Adipocyte (in vitro differentiated cells): ENCODE measurements at regions not wholly inside any gene's neighbourhood (a gene's known extent, or its start where the extent isn't known, plus 50 kb on each side); places are given as distances from the start of the nearest gene placed in this dataset.

Experiments used
- DNase-seq: peaks from one replicate; pipeline ENCODE4 v3.0.0-alpha.2; 2015; ENCODE audit warnings: low read depth
- H3K27me3 ChIP-seq: replicated peaks from 2 replicates; pipeline ENCODE4 v1.7.0; 2013; ENCODE audit warnings: mild to moderate bottlenecking, low read length, moderate library complexity; ENCODE audit not compliant: control insufficient read depth, insufficient read depth
- H3K36me3 ChIP-seq: 2 replicates; pipeline ENCODE4 v1.7.0; 2013; ENCODE audit warnings: low read length, mild to moderate bottlenecking, moderate library complexity; ENCODE audit not compliant: control insufficient read depth, insufficient read depth, severe bottlenecking
- H3K4me1 ChIP-seq: 2 replicates; pipeline ENCODE4 v1.7.0; 2013; ENCODE audit warnings: mild to moderate bottlenecking, low read length, moderate library complexity; ENCODE audit not compliant: control insufficient read depth, insufficient read depth
- H3K4me3 ChIP-seq: 2 replicates; pipeline ENCODE4 v1.7.0; 2013; ENCODE audit warnings: mild to moderate bottlenecking, low read length, moderate library complexity
- H3K9ac ChIP-seq: 2 replicates; pipeline ENCODE4 v1.7.0; 2013; ENCODE audit warnings: mild to moderate bottlenecking, low read length, moderate library complexity
- H3K9me3 ChIP-seq: 2 replicates; pipeline ENCODE4 v1.7.0; 2013; ENCODE audit warnings: mild to moderate bottlenecking, low read length, moderate library complexity; ENCODE audit not compliant: control insufficient read depth

GRCh38 chr18:73850782-73851181, 296.9 kb downstream of the FBXO15 start:
- Histone ChIP-seq H3K9me3 (no peaks in the 10 kb centered on the region), H3K27me3 (peaks cover 4% of the 10 kb centered on the region), H3K4me1 (peaks cover 12% of the 10 kb centered on the region), H3K9ac (no peak overlapping the region), H3K4me3 (no peak overlapping the region), H3K36me3 (no peaks in the 10 kb centered on the region)
- no peak for DNase-seq

DNA sequence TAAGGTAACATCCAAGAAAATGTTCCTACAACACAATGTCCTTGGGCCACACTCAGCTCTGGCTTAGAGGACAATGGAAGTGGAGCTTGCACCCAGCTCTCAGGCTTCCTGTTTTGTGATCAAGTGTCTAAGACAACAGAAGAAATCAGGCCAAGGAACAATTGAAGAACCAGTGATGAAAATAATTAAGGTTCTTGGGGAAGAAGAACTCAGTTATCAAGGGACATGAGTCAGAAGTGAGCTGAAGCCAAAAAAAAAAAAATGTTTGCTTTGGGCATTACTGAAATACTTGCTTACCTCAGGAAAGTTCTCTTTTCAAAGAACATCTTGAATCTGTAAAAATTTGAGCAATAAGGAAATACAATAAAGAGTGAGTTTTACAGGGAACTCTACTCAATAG, 299.0 kb downstream of the FBXO15 start:
- H3K4me3 ChIP-seq, result no peak overlapping the region
- H3K9me3 ChIP-seq, result no peaks in the 10 kb centered on the region
- H3K27me3 ChIP-seq, result peaks cover 20% of the 10 kb centered on the region
- H3K9ac ChIP-seq, result no peak overlapping the region
- H3K36me3 ChIP-seq, result no peaks in the 10 kb centered on the region
- peaks cover 12% of the 10 kb centered on the region for H3K4me1 ChIP-seq
- DNase-seq, result peak; percentile 90

GRCh38 chr18:73843455-73843854, 304.2 kb downstream of the FBXO15 start:
- Histone ChIP-seq H3K9ac (no peak overlapping the region), H3K4me3 (no peak overlapping the region), H3K27me3 (peaks cover 36% of the 10 kb centered on the region), H3K9me3 (no peaks in the 10 kb centered on the region), H3K36me3 (no peaks in the 10 kb centered on the region), H3K4me1 (peaks cover 4% of the 10 kb centered on the region)
- no peak for DNase-seq

DNA sequence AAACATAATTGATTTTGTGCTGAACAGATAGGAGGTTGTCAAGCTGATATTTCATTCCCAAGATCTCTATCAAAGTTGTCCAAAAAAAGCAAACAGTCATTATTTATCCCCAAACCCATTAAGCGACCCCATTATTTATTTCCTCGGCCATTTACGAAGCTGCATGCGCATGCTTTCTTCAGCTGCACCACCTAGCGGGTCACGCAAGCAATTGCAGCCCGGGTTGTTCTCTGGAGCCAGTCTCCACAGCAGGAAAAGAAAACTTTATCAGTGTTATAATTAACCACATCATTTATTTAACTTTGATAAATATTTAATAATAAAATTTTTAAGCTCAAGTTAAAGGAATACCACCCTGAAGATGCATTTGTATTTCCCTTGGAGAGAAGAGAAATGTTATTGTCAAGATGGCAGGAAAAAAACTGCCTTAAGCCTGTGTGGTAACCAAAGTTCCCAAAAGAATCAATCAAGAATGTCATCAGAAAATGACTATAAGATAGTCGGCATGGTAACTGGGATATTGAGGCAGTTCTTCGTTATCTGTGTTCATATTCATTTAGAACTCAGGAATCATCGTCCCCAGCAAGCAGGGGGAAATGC, 304.7 kb downstream of the FBXO15 start:
- no peak overlapping the region for H3K4me3 ChIP-seq
- H3K36me3 ChIP-seq, result no peaks in the 10 kb centered on the region
- no peaks in the 10 kb centered on the region for H3K9me3 ChIP-seq
- peaks cover 36% of the 10 kb centered on the region for H3K27me3 ChIP-seq
- peak; percentile 86 for DNase-seq
- H3K4me1 ChIP-seq, result no peaks in the 10 kb centered on the region
- H3K9ac ChIP-seq, result no peak overlapping the region

GRCh38 chr18:73841661-73842060, 306.0 kb downstream of the FBXO15 start:
- H3K4me3 ChIP-seq, result no peak overlapping the region
- H3K9ac ChIP-seq, result no peak overlapping the region
- no peaks in the 10 kb centered on the region for H3K4me1 ChIP-seq
- no peak for DNase-seq
- no peaks in the 10 kb centered on the region for H3K36me3 ChIP-seq
- H3K9me3 ChIP-seq, result no peaks in the 10 kb centered on the region
- H3K27me3 ChIP-seq, result peaks cover 36% of the 10 kb centered on the region

DNA sequence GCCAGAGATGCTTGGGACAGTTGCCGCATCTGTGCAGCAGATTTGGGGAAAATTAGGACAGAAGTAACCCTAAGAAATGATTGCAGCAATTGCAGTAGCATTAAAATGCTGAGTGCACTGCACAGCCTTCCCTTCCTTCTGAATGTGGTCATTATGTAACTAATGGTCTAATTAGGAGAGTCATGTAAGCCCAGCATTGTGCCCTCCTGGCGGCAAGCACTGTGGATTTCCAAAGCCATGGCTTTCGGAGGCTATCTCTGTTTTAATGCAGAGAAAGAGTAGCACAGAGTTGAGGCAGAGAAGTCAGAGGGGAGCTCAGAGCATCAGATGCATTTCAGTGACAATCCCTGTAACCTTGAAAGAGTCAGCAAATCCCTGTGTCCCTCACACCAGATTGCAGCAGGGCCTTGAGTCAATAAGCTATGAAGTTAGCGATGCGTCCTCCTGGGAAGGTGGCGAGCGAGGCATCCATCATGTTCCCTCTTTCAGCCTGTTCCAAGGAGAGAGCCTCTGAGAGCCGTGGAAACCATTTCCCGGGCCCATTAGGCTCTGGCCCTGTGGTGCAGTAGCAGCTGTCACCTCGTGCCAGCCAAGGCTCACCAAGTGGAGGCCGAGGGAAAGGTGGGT, 307.2 kb downstream of the FBXO15 start:
- DNase-seq, result no peak
- Histone ChIP-seq H3K27me3 (peaks cover 35% of the 10 kb centered on the region), H3K9ac (no peak overlapping the region), H3K9me3 (no peaks in the 10 kb centered on the region), H3K4me1 (no peaks in the 10 kb centered on the region), H3K4me3 (no peak overlapping the region), H3K36me3 (no peaks in the 10 kb centered on the region)

- H3K9ac ChIP-seq, result no peak overlapping the region
- no peak overlapping the region for H3K4me3 ChIP-seq
- DNase-seq, result no peak
- no peaks in the 10 kb centered on the region for H3K36me3 ChIP-seq
- no peaks in the 10 kb centered on the region for H3K9me3 ChIP-seq
- H3K27me3 ChIP-seq, result peaks cover 26% of the 10 kb centered on the region
- H3K4me1 ChIP-seq, result no peaks in the 10 kb centered on the region
These were observed 308.2 kb downstream of the FBXO15 start for GRCh38 chr18:73839441-73839840.

- peaks cover 15% of the 10 kb centered on the region for H3K27me3 ChIP-seq
- no peaks in the 10 kb centered on the region for H3K9me3 ChIP-seq
- H3K36me3 ChIP-seq, result no peaks in the 10 kb centered on the region
- no peaks in the 10 kb centered on the region for H3K4me1 ChIP-seq
- no peak overlapping the region for H3K9ac ChIP-seq
- H3K4me3 ChIP-seq, result no peak overlapping the region
- no peak for DNase-seq
These were observed 309.5 kb downstream of the FBXO15 start for GRCh38 chr18:73838107-73838506.

DNA sequence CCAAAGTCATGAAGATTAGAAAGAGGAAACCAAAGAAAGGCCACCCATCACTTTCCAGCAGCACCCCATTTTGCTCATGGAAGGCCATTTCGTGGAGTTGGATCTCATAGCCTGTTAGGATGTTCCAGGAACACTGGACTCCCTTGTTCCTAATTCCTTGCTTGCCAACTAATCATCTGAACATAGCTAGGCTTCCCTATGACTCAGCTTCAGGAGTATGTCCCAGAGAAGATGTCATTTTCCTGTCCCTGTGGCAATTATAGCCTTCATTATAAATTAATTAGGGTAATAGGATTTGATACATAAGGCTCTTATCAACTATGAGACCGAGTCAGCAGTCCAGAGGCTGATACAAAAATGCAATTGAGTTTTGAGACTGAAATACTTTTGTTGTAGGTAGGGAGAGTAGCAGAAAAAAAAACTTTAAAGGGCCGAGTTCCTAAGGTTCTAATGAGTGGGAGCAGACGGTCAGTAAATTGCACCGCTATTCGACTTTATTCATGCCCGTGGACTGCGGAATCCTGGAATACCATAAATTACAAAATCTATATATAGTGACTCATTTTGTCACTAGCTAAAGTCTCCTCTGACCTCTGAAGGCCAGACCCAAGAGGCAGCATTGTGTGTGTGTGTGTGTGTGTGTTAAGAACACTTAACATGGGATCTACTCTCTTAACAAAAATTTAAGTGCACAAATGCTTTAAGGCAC, 311.8 kb downstream of the FBXO15 start:
- Histone ChIP-seq H3K9ac (no peak overlapping the region), H3K36me3 (no peaks in the 10 kb centered on the region), H3K4me3 (no peak overlapping the region), H3K27me3 (peaks cover 12% of the 10 kb centered on the region), H3K4me1 (no peaks in the 10 kb centered on the region), H3K9me3 (no peaks in the 10 kb centered on the region)
- DNase-seq, result no peak

DNA sequence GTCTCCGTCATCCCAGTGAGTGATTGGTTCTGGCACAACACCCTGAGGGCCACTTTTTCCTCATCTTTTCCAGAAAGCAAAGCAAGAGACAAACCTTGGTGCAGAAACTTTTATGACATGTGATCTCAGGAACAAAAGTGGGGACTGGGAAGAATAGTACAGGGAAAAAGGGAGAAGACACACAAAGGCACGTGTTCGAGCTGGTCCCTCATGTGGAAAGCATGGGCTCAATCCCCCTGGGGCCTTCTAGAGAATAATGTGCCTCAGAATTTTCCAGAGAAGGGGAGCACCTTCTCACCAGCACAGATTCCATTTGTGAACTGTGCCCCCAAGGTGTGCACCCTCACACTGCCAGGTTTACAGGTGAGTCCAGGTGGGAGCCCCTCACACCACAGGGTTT, 312.6 kb downstream of the FBXO15 start:
- Histone ChIP-seq H3K27me3 (peaks cover 10% of the 10 kb centered on the region), H3K4me3 (no peak overlapping the region), H3K9ac (no peak overlapping the region), H3K36me3 (no peaks in the 10 kb centered on the region), H3K9me3 (no peaks in the 10 kb centered on the region), H3K4me1 (no peaks in the 10 kb centered on the region)
- DNase-seq, result no peak

- no peak for DNase-seq
- Histone ChIP-seq H3K9me3 (no peaks in the 10 kb centered on the region), H3K9ac (no peak overlapping the region), H3K4me1 (peaks cover 6% of the 10 kb centered on the region), H3K4me3 (no peak overlapping the region), H3K27me3 (peaks cover 7% of the 10 kb centered on the region), H3K36me3 (no peaks in the 10 kb centered on the region)
These were observed 315.9 kb downstream of the FBXO15 start for GRCh38 chr18:73831688-73832087.
